CD4-positive, alpha-beta T cell (primary cell): ENCODE measurements at regions not wholly inside any gene's neighbourhood (a gene's known extent, or its start where the extent isn't known, plus 50 kb on each side); places are given as distances from the start of the nearest gene placed in this dataset.

Experiments used
- ATAC-seq: fragments of 200-7000 bp; cut with Tn5 transposase; one replicate; pipeline ENCODE4 v1.10.0; 2022; ENCODE audit warnings: mild to moderate bottlenecking; ENCODE audit not compliant: poor library complexity
- CTCF ChIA-PET: fragments of 350-600 bp; sonication (Branson Sonifier 250); formaldehyde crosslinking; loops from one replicate; lab custom pipeline; 2021; ENCODE audit warnings: antibody characterized with exemption, inconsistent platforms; lab: Charles Lee
- POLR2A ChIA-PET: fragments of 350-600 bp; sonication (Branson Sonifier 250); formaldehyde crosslinking; loops from one replicate; lab custom pipeline; 2021; ENCODE audit warnings: antibody characterized with exemption, inconsistent platforms; lab: Charles Lee
- DNase-seq, 14 experiments: peaks; one replicate each; pipeline ENCODE4 v3.0.0-alpha.2; 2013 to 2020; ENCODE audit warnings: mixed read lengths in 2 of 14
- H3K27ac ChIP-seq, 2 donors: one replicate each; pipeline versions ENCODE4 v1.5.1 to v1.7.0; 2013; ENCODE audit warnings: low read length in 2 of 2, low read depth in 1 of 2, mild to moderate bottlenecking in 1 of 2
- H3K27me3 ChIP-seq, 2 experiments: 1 replicate in 1 of 2; 2 replicates in 1 of 2; pipeline versions ENCODE4 v1.6.1 to v1.7.0; 2013; ENCODE audit warnings: low read length in 2 of 2, control low read depth in 1 of 2, mild to moderate bottlenecking in 1 of 2, moderate library complexity in 1 of 2; ENCODE audit not compliant: insufficient read depth in 2 of 2, control insufficient read depth in 1 of 2
- H3K36me3 ChIP-seq: one replicate; pipeline ENCODE4 v1.6.1; 2013; ENCODE audit warnings: low read length, control low read depth; ENCODE audit not compliant: insufficient read depth
- H3K4me1 ChIP-seq: one replicate; pipeline ENCODE4 v1.6.1; 2013; ENCODE audit warnings: low read length, control low read depth; ENCODE audit not compliant: insufficient read depth
- H3K4me3 ChIP-seq: one replicate; pipeline ENCODE4 v1.5.1; 2013; ENCODE audit warnings: mild to moderate bottlenecking, low read length, moderate library complexity
- H3K9me3 ChIP-seq, 2 experiments: 1 replicate in 1 of 2; 2 replicates in 1 of 2; pipeline versions ENCODE4 v1.6.1 to v1.7.0; 2013; ENCODE audit warnings: low read length in 2 of 2, mild to moderate bottlenecking in 2 of 2, control low read depth in 1 of 2, moderate library complexity in 1 of 2; ENCODE audit not compliant: control insufficient read depth in 1 of 2, insufficient read depth in 1 of 2
- H3K27ac Mint-ChIP-seq: one replicate; pipeline ENCODE4 v1.8.0; 2020; ENCODE audit warnings: mixed read lengths
- H3K27me3 Mint-ChIP-seq: one replicate; pipeline ENCODE4 v1.8.0; 2021; ENCODE audit warnings: mixed read lengths
- H3K36me3 Mint-ChIP-seq: one replicate; pipeline ENCODE4 v1.8.0; 2021; ENCODE audit warnings: low read depth, mixed read lengths
- H3K4me1 Mint-ChIP-seq: one replicate; pipeline ENCODE4 v1.8.0; 2021; ENCODE audit warnings: low read depth, mixed read lengths
- H3K4me3 Mint-ChIP-seq: one replicate; pipeline ENCODE4 v1.8.0; 2020; ENCODE audit warnings: mild to moderate bottlenecking, mixed read lengths
- H3K9me3 Mint-ChIP-seq: one replicate; pipeline ENCODE4 v1.8.0; 2020; ENCODE audit warnings: mixed read lengths
- intact Hi-C, 2 experiments: fragments of 100-400 bp; cut with DNase I in 1 of 2; cut with micrococcal nuclease in 1 of 2; formaldehyde crosslinking; loops; one replicate each; pipeline versions ENCODE4 v1.15.1 to v1.9.0; 2023 to 2025; cut with DNase I, micrococcal nuclease
- TF ChIP-seq, protein P1 (sequence below): fragments of 200-600 bp; IDR thresholded peaks from one replicate; pipeline ENCODE4 v1.8.0; 2022; ENCODE audit warnings: antibody characterized with exemption, mild to moderate bottlenecking

DNA sequence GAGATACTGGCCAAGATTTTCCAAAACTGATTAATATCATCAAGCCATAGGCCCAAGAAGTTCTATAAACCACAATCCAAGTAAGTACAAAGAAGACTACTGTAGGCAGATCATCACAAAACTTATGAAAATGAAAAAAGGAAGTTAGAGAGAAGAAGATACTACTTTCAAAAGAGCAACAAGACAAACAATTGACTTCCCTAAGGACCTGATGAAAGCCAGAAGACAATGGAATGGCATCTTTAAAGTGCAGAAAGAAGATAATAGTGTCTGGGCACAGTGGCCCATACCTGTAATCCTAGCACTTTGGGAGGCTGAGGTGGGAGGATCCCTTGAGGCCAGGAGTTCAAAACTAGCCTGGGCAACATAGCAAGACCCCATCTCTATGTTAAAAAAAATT lies 243.1 kb downstream of the PRDM2 start:
- POLR2A ChIA-PET: no interaction called here
- DNase-seq: no peak
- no peak overlapping the region for H3K4me3 ChIP-seq
- H3K27ac ChIP-seq: no peak overlapping the region
- H3K27ac Mint-ChIP-seq: no peak overlapping the region
- no peaks in the 10 kb centered on the region for H3K36me3 Mint-ChIP-seq
- H3K9me3 Mint-ChIP-seq: peaks cover 5% of the 10 kb centered on the region
- H3K4me1 Mint-ChIP-seq: no peaks in the 10 kb centered on the region
- CTCF ChIA-PET: no interaction called here
- peaks cover 34% of the 10 kb centered on the region for H3K27me3 Mint-ChIP-seq
- H3K9me3 ChIP-seq: peaks cover 6 to 12% of the 10 kb centered on the region in 2 experiments
- TF ChIP-seq, protein P1, sequence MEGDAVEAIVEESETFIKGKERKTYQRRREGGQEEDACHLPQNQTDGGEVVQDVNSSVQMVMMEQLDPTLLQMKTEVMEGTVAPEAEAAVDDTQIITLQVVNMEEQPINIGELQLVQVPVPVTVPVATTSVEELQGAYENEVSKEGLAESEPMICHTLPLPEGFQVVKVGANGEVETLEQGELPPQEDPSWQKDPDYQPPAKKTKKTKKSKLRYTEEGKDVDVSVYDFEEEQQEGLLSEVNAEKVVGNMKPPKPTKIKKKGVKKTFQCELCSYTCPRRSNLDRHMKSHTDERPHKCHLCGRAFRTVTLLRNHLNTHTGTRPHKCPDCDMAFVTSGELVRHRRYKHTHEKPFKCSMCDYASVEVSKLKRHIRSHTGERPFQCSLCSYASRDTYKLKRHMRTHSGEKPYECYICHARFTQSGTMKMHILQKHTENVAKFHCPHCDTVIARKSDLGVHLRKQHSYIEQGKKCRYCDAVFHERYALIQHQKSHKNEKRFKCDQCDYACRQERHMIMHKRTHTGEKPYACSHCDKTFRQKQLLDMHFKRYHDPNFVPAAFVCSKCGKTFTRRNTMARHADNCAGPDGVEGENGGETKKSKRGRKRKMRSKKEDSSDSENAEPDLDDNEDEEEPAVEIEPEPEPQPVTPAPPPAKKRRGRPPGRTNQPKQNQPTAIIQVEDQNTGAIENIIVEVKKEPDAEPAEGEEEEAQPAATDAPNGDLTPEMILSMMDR: no peak
- H3K36me3 ChIP-seq: no peaks in the 10 kb centered on the region
- no peaks in the 10 kb centered on the region for H3K4me1 ChIP-seq
- H3K4me3 Mint-ChIP-seq: no peak overlapping the region
- peaks cover 2 to 6% of the 10 kb centered on the region in 2 experiments for H3K27me3 ChIP-seq
- no peak for ATAC-seq
- intact Hi-C loops: no loop called here

DNA sequence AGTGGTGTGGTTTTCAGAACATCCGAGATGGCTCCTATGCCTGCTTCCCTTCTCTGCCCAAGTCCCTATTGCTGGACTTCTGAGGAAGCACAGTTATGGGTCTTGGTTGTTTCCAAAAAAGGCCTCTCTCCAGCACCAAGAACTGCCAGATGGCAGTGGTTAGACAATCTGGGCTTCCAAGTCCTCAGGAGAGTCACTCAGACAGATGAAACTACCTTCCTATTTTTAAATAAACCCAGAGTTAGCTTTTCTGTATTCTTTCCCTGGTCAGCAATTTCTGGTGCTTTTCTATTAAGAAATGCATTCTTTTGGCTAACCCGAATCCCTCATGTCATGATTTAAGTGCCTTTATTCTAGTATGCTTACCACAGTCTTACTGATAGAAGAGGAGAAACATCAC lies 245.9 kb downstream of the PRDM2 start:
- Mint-ChIP-seq H3K4me3 (no peak overlapping the region), H3K27me3 (peaks cover 14% of the 10 kb centered on the region), H3K4me1 (no peaks in the 10 kb centered on the region), H3K36me3 (no peaks in the 10 kb centered on the region), H3K9me3 (peaks cover 5% of the 10 kb centered on the region), H3K27ac (no peak overlapping the region)
- H3K4me1 ChIP-seq: no peaks in the 10 kb centered on the region
- H3K9me3 ChIP-seq: peaks cover 6 to 9% of the 10 kb centered on the region in 2 experiments
- no peaks in the 10 kb centered on the region for H3K27me3 ChIP-seq
- no peak for ATAC-seq
- DNase-seq: no peak
- H3K27ac ChIP-seq: no peak overlapping the region
- intact Hi-C loops: no loop called here
- no peaks in the 10 kb centered on the region for H3K36me3 ChIP-seq
- ChIA-PET CTCF (no interaction called here), POLR2A (no interaction called here)
- TF ChIP-seq, protein P1: no peak
- no peak overlapping the region for H3K4me3 ChIP-seq

DNA sequence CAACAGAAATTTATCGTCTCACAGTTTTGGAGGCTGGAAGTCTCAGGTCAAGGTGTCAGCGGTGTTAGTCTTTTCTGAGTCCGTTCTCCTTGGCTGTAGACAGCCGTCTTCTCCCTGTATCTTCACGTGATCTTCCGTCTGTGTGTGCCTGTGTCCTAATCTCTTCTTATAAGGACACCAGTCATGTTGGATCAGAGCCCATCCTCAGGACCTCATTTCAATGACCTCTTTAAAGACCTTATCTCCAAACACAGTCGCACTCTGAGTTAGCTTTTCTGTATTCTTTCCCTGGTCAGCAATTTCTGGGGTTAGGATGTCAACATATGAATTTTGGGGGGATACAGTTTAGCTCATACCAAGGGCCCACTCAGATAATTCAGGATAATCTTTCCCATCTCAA lies 247.7 kb downstream of the PRDM2 start:
- Mint-ChIP-seq H3K4me3 (no peak overlapping the region), H3K9me3 (peaks cover 4% of the 10 kb centered on the region), H3K4me1 (no peaks in the 10 kb centered on the region), H3K27ac (no peak overlapping the region), H3K36me3 (no peaks in the 10 kb centered on the region), H3K27me3 (peaks cover 6% of the 10 kb centered on the region)
- Histone ChIP-seq H3K27me3 (no peaks in the 10 kb centered on the region), H3K27ac (no peak overlapping the region), H3K4me1 (no peaks in the 10 kb centered on the region), H3K4me3 (no peak overlapping the region), H3K36me3 (no peaks in the 10 kb centered on the region), H3K9me3 (peaks cover 0 to 6% of the 10 kb centered on the region in 2 experiments)
- ATAC-seq (no peak), DNase-seq (no peak)
- POLR2A ChIA-PET: no interaction called here
- intact Hi-C loops: no loop called here
- TF ChIP-seq, protein P1: no peak
- CTCF ChIA-PET: no interaction called here
